Brain microvascular endothelial cell (primary cell): ENCODE measurements at regions not wholly inside any gene's neighbourhood (a gene's known extent, or its start where the extent isn't known, plus 50 kb on each side); places are given as distances from the start of the nearest gene placed in this dataset.

Experiments
- DNase-seq: peaks from one replicate; pipeline ENCODE4 v3.0.0-alpha.2; 2020
- H3K27ac ChIP-seq: fragments of 250-450 bp; sonication (Bioruptor Pico); 2 replicates; pipeline ENCODE4 v1.5.1; 2020; ENCODE audit warnings: mild to moderate bottlenecking, moderate library complexity
- H3K27me3 ChIP-seq: fragments of 250-450 bp; sonication (Bioruptor Pico); replicated peaks from 2 replicates; pipeline ENCODE4 v1.5.1; 2020; ENCODE audit warnings: mild to moderate bottlenecking
- H3K36me3 ChIP-seq: fragments of 250-450 bp; sonication (Bioruptor Pico); replicated peaks from 2 replicates; pipeline ENCODE4 v1.5.1; 2020; ENCODE audit warnings: mild to moderate bottlenecking
- H3K4me3 ChIP-seq: 2 replicates; pipeline ENCODE4 v1.5.1; 2011; ENCODE audit warnings: low read depth, mild to moderate bottlenecking, control low read depth, low read length, moderate library complexity
- CTCF ChIP-seq: IDR thresholded peaks from 2 replicates; pipeline ENCODE4 v1.5.1; 2011; ENCODE audit warnings: low read depth, mild to moderate bottlenecking, moderate library complexity, low read length, control low read depth, inconsistent platforms; ENCODE audit errors: missing control alignments
- in situ Hi-C: cut with HindIII; loops from 2 replicates; pipeline ENCODE4 v1.10.0; 2017; ENCODE audit warnings: low sequenced_read_pairs, low pct_ligation_motif_present

DNA sequence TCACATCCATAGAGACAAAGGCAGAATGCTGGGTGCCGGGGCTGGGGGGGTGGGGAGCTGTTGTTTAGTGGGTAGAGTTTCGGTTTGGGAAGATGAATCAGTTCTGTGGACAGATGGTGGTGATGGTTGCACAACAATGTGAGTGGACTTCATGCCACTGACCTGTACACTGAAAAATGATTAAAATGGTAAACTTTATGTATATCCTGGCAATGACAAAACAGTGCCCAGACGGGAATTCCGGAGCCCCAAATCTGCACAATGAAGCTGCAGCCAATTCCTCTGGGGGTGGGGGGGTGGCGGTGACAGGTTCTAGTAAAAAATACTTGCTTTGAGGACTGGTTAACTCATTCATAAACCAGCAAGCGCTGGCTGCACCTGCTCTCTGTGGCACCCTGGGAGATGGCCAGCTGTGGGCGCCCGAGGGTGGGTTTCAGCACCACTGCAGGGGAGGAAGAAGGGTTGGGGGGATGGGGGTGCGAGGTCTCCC, 81.8 kb upstream of the HPCAL1 start:
- in situ Hi-C loops = no loop called here
- peak; percentile 17 for TF ChIP-seq CTCF
- H3K27ac ChIP-seq = no peak overlapping the region
- DNase-seq = peak; percentile 16
- no peaks in the 10 kb centered on the region for H3K36me3 ChIP-seq
- H3K4me3 ChIP-seq = no peak overlapping the region
- no peaks in the 10 kb centered on the region for H3K27me3 ChIP-seq

DNA sequence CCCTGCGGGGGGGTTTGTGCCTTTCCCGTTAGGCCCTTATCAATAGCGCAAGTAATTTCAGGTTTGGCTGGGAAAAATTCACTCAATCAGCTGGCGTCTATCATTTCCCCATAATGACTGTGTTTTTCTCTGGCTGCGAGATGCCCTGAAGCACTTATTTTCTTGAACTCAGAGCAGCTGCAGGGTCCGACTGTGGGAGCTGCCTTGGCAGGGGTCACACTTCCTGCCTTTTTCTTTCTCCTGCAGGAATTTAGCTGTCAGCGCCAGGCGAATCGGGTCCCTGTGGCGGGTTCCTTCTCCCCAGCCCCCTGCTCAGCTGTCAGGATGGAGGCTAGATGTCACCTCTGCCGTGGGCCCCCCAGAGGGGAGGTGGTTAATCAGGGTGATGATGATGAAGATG, 81.3 kb upstream of the HPCAL1 start:
- Histone ChIP-seq H3K4me3 (no peak overlapping the region), H3K27ac (no peak overlapping the region), H3K36me3 (no peaks in the 10 kb centered on the region), H3K27me3 (no peaks in the 10 kb centered on the region)
- in situ Hi-C loops = no loop called here
- DNase-seq = no peak
- TF ChIP-seq CTCF = no peak

DNA sequence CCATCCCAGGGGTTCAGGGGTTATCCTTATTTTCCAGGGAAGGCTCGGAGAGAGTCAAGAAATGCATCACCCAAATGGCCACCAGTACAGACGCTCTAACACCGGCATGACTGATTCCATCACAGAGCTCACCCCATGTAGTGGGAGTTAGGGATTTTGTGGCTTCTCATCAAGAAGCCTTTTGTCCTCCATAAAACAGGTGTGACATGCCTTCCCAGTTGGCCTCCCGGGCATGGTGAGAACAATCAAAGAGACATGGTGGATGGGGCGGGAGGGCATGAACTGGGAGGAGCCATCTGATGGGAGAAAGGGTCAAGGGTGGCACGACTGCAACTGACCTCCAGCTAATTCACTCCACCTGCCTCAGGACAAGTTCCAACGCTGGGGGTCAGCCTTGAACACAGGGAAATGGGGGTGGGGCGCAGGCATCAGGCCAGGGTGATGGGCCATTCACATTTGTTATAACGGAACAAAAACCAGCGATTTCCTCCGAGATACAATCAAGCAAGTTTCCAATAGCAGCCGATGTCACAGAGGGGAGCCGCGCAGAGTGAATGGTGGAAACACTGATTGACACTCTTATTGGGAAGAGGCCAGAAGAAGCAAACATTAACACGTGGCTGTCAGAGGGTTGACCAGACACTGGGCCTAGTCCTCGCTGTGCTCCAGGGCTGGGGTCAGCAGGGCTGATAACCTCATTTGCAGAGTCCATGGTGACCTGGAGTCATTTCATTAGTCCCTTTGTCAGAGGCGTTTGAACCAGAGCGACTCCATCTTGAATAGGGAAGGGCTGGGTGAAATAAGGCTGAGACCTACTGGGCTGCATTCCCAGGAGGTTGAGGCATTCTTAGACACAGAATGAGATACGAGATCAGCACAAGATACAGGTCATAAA, 80.5 kb upstream of the HPCAL1 start:
- DNase-seq = no peak
- TF ChIP-seq CTCF = no peak
- H3K36me3 ChIP-seq = no peaks in the 10 kb centered on the region
- in situ Hi-C loops = no loop called here
- H3K4me3 ChIP-seq = no peak overlapping the region
- no peak overlapping the region for H3K27ac ChIP-seq
- H3K27me3 ChIP-seq = no peaks in the 10 kb centered on the region

- in situ Hi-C loops = no loop called here
- H3K27ac ChIP-seq = no peak overlapping the region
- no peak overlapping the region for H3K4me3 ChIP-seq
- H3K27me3 ChIP-seq = no peaks in the 10 kb centered on the region
- H3K36me3 ChIP-seq = no peaks in the 10 kb centered on the region
- no peak for TF ChIP-seq CTCF
- DNase-seq = no peak
Observed at GRCh38 chr2:10223471-10223870, 79.2 kb upstream of the HPCAL1 start.

DNA sequence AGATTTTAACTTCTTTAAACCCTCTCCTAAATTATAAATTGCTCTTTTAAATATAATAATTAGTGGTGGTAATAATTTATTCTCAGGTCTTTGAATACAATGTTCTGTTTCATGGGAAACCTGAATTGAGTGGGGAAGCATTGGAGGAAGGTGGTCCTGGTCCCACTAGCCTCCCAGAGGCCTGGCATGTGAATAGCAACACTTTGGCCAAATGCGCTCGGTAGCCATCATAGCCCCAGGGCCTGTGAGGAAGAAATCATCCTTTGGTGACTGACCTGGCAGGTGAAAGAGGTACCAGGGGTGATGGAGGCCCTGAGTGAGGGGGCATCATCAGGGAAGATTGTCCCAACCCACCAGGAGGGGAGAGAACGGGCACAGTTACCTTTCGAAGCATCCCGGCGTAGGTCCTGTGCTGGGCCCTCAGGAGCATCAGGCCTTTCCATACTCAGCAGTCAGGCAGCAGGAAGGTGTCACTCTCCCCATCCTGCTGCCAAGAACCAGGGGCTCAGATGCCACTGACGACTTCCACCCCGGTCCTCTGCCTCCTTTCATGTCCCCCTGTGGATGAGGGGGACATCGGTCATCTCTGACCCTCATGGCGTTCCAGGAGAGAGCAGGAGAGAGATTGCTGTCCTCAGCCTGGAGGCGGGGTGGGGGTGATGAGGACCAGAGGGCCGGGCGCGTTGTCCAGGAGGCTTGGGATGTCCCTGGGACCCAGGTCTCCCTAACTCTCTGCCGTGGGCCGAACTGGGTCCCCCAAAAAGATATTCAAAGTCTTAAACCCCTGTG, 78.6 kb upstream of the HPCAL1 start:
- Histone ChIP-seq H3K4me3 (no peak overlapping the region), H3K27ac (no peak overlapping the region), H3K36me3 (no peaks in the 10 kb centered on the region), H3K27me3 (no peaks in the 10 kb centered on the region)
- DNase-seq = no peak
- in situ Hi-C loops = no loop called here
- TF ChIP-seq CTCF = no peak
